Subcutaneous abdominal adipose tissue (tissue), 5 donors: ENCODE measurements at regions not wholly inside any gene's neighbourhood (a gene's known extent, or its start where the extent isn't known, plus 50 kb on each side); places are given as distances from the start of the nearest gene placed in this dataset.

Experiments used
- H3K27ac ChIP-seq: one replicate; pipeline ENCODE4 v1.7.0; 2013; ENCODE audit warnings: low read depth, mild to moderate bottlenecking, inconsistent platforms, low read length, moderate library complexity
- H3K27me3 ChIP-seq, 5 donors: one replicate each; pipeline ENCODE4 v1.7.0; 2013; ENCODE audit warnings: low read length in 5 of 5, inconsistent platforms in 1 of 5; ENCODE audit not compliant: control insufficient read depth in 5 of 5, insufficient read depth in 4 of 5
- H3K36me3 ChIP-seq, 5 donors: one replicate each; pipeline ENCODE4 v1.7.0; 2013; ENCODE audit warnings: low read length in 5 of 5; ENCODE audit not compliant: control insufficient read depth in 5 of 5, insufficient read depth in 5 of 5
- H3K4me1 ChIP-seq, 5 donors: one replicate each; pipeline ENCODE4 v1.7.0; 2013; ENCODE audit warnings: low read length in 5 of 5, mild to moderate bottlenecking in 3 of 5, moderate library complexity in 1 of 5; ENCODE audit not compliant: control insufficient read depth in 5 of 5, insufficient read depth in 5 of 5
- H3K4me3 ChIP-seq, 5 donors: one replicate each; pipeline ENCODE4 v1.7.0; 2013; ENCODE audit warnings: low read length in 5 of 5, low read depth in 1 of 5
- H3K9ac ChIP-seq, 5 donors: one replicate each; pipeline ENCODE4 v1.7.0; 2013; ENCODE audit warnings: low read length in 5 of 5, mild to moderate bottlenecking in 4 of 5, moderate library complexity in 3 of 5
- H3K9me3 ChIP-seq, 5 donors: one replicate each; pipeline ENCODE4 v1.7.0; 2013; ENCODE audit warnings: low read length in 5 of 5; ENCODE audit not compliant: control insufficient read depth in 5 of 5
- donor health status: healthy.
- donor health status: healthy.
- donor health status: healthy.
- donor health status: healthy.
- donor health status: healthy.

DNA sequence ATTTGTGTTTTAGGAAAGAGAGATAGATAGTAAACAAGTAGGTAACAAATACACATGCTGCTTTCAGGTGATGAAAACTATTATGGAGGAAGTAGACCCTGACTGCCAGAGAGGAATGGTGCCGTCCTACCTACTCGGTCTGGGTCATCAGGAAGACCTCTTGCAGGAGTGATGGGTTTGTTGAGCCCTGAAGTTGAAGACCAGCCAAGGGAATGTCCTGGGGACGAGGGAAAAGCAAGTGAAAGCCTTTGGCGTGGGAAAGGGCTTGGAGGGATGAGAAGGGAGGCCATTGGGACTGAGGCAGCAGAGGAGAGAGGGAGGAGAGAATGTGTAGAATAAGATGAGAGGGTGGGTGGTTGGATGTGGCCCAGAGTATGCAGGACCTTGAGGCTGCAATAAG, 379.5 kb upstream of the USP24 start:
- H3K4me1 ChIP-seq: peaks cover 0 to 7% (median 4%) of the 10 kb centered on the region in 5 donors
- H3K27me3 ChIP-seq: no peaks in the 10 kb centered on the region
- no peaks in the 10 kb centered on the region for H3K36me3 ChIP-seq
- peaks cover 0 to 5% (median 0%) of the 10 kb centered on the region in 5 donors for H3K9me3 ChIP-seq
- no peak overlapping the region for H3K4me3 ChIP-seq
- H3K27ac ChIP-seq: no peak overlapping the region
- no peak overlapping the region for H3K9ac ChIP-seq

DNA sequence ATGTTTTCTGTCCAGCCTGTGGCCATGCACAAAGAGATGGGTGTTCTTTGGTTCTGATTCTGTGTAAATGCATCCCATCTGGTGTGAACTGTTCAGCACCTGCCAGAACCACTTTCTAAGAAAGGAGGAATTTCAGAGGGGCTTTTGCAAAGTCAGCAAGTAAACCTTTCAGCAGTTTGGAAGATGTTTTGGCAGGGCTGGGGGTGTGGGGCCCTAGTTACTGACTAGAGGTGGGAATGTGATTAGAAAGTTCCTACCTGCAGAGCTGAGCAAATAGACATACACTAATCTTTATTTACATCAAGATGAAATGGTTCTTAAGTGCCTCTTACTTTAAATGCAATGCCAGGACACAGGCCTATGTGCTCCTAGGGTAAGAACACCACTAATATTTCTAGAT, 378.1 kb upstream of the USP24 start:
- Histone ChIP-seq H3K4me1 (peaks cover 0 to 13% (median 8%) of the 10 kb centered on the region in 5 donors), H3K36me3 (no peaks in the 10 kb centered on the region), H3K27ac (no peak overlapping the region), H3K9ac (no peak overlapping the region), H3K4me3 (no peak overlapping the region), H3K9me3 (peaks cover 0 to 5% (median 0%) of the 10 kb centered on the region in 5 donors), H3K27me3 (no peaks in the 10 kb centered on the region)

DNA sequence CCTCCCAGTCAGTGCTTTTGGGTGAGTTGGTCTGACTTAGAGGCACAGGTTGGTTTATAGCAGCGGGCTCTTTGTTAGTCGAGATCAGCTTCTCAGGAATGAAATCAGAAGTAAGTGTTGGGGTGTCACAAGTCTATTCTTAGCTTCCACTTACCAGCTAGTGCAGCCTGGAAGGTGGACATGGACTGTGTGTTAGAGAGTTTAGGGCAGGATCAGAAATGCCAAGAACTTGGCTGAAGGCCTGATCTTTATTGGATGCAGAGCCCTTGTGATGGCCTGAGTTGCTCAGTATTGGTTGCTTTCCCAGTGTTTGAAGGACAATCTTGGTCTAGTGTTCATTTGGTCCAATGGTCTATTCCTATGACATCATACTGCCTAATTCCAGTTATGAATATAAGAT, 377.0 kb upstream of the USP24 start:
- Histone ChIP-seq H3K27me3 (no peaks in the 10 kb centered on the region), H3K9ac (no peak overlapping the region), H3K9me3 (peaks cover 0 to 5% (median 0%) of the 10 kb centered on the region in 5 donors), H3K4me1 (peaks cover 0 to 13% (median 8%) of the 10 kb centered on the region in 5 donors), H3K36me3 (no peaks in the 10 kb centered on the region), H3K27ac (no peak overlapping the region), H3K4me3 (no peak overlapping the region)

DNA sequence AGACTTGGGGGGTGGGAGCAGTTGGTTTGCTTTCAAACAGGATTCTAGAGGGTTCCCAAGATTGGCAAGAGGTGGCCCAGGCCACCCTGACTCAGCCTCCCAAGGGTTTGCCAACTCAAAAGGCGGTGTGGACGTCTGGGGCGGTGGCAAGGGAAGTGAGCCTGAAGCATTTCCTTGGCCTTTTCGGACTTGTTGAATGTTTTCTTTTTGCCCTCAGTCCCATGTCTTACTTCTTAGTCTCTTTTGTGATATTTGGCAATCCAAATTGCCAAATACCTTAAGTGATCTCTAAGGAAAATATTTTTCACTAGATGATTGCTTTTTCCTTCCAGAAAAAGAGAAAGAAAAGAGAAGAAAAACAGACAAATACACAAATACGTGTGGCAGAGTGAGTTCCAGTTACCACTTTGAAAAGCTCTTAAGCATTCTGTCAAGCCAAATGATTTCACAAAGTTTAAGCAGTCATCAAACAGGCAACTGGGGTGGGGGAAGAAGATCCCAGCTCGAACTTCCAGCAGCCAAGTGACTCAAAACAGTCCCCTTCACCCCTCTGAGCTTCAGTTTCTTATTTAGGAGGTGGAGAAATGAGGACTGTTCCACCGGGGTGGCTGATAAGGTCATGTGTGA, 374.6 kb upstream of the USP24 start:
- H3K9me3 ChIP-seq: no peaks in the 10 kb centered on the region
- H3K4me1 ChIP-seq: peaks cover 0 to 16% (median 15%) of the 10 kb centered on the region in 5 donors
- peak overlapping the region in 1 of 5 donors; percentile 6 for H3K9ac ChIP-seq
- H3K27ac ChIP-seq: peak overlapping the region; percentile 66
- H3K27me3 ChIP-seq: no peaks in the 10 kb centered on the region
- no peaks in the 10 kb centered on the region for H3K36me3 ChIP-seq
- H3K4me3 ChIP-seq: no peak overlapping the region

DNA sequence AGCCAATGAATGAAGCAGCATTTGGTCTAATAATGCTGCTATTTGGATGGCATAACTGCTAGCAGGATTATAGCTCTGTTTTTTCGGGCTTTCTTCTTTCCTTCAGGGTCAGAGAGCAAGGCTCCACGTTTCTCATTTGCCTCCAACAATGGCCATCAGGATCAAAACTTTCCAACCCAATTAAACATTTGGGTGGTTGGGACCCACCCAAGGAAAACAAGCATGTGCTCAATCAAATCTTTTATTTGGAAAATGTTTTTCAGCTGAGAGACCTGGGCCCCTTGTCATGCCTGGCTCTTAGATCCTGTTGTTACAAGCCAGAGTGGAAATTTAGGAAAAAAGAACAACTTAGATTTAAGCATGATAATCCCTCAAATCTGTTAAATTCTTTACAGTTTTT, 373.1 kb upstream of the USP24 start:
- Histone ChIP-seq H3K4me3 (no peak overlapping the region), H3K9ac (no peak overlapping the region), H3K4me1 (peaks cover 0 to 19% (median 17%) of the 10 kb centered on the region in 5 donors), H3K9me3 (no peaks in the 10 kb centered on the region), H3K36me3 (no peaks in the 10 kb centered on the region), H3K27ac (no peak overlapping the region), H3K27me3 (no peaks in the 10 kb centered on the region)

DNA sequence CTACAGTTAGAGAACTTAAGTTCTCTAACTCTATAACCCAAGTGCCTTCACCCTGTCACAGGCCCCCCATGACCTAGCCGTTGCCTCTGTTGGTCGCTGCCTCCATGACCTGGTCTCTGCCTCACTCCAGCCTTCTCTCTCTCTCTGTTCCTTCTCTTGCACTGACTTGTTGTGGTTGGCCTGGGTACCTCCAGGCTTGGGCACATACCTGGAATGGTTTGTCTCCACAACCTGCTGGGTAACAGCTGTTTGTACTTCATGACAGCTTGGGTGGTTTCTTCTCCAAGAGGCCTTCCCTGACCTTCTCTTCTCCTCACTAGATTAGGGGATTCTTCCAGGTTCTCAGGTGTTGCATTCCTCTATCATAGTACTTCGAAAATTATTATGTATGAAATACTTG, 371.6 kb upstream of the USP24 start:
- H3K4me1 ChIP-seq: peaks cover 0 to 19% (median 17%) of the 10 kb centered on the region in 5 donors
- no peaks in the 10 kb centered on the region for H3K27me3 ChIP-seq
- H3K4me3 ChIP-seq: no peak overlapping the region
- H3K9ac ChIP-seq: no peak overlapping the region
- no peaks in the 10 kb centered on the region for H3K36me3 ChIP-seq
- no peak overlapping the region for H3K27ac ChIP-seq
- H3K9me3 ChIP-seq: no peaks in the 10 kb centered on the region

DNA sequence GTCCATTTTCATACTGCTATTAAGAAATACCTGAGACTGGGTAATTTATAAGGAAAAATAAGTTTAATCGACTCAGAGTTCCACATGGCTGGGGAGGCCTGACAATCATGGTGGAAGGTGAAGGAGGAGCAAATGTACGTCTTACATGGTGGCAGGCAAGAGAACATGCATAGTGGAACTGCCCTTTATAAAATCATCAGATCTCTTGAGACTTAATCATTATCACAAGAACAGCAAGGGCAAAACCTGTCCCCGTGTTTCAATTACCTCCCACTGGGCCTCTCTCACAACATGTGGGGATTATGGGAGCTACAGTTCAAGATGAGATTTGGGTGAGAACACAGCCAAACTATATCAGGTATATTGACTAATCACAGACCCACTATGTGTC, 370.2 kb upstream of the USP24 start:
- H3K27ac ChIP-seq: no peak overlapping the region
- H3K4me1 ChIP-seq: peaks cover 0 to 19% (median 17%) of the 10 kb centered on the region in 5 donors

DNA sequence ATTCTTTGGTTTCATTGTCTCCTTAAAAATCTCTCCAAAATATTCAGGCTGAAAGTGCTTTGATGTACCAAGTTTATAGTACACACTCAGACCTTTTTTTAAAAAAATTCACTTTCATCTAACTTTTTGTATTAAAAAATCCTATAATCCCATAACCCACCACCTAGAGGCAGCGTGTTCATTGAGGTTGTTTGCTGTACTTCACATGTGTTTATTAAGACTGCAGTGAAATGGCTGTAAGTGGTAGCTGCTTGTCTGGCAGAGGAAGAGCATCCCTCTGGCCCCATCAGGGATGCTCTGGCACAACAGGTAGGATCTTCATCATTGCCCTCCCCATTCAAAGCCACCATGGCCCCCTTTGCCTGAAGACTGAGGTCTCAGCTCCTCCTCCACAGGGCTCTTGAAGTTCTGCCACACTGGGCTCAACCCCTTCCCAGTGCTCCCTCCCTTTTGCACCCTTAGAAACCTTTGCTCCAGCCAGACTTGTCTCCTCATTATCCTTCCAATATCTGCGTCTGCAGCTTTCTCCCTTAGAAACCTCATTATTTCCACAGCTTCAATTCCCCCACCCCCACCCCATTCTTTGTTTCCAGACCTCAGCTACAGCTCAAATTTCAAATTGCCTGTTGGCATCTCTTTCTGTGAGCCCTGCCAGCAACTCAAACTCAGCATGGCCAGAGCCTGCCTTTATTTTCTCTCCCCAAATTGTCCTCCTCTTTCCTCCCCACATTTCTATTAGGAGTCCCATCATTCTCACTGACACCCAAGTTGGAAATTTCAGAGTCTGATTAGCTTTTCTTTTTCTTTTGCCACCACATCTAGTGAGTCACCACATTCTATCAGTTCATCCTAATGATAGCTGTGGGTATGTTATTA, 369.6 kb upstream of the USP24 start:
- Histone ChIP-seq H3K9me3 (no peaks in the 10 kb centered on the region), H3K27ac (no peak overlapping the region), H3K4me3 (no peak overlapping the region), H3K36me3 (no peaks in the 10 kb centered on the region), H3K9ac (no peak overlapping the region), H3K27me3 (no peaks in the 10 kb centered on the region), H3K4me1 (peaks cover 0 to 15% (median 11%) of the 10 kb centered on the region in 5 donors)

More for the DNA sequence above, 370.2 kb upstream of the USP24 start:
- Histone ChIP-seq H3K9me3 (no peaks in the 10 kb centered on the region), H3K36me3 (no peaks in the 10 kb centered on the region), H3K4me3 (no peak overlapping the region), H3K27me3 (no peaks in the 10 kb centered on the region), H3K9ac (no peak overlapping the region)

DNA sequence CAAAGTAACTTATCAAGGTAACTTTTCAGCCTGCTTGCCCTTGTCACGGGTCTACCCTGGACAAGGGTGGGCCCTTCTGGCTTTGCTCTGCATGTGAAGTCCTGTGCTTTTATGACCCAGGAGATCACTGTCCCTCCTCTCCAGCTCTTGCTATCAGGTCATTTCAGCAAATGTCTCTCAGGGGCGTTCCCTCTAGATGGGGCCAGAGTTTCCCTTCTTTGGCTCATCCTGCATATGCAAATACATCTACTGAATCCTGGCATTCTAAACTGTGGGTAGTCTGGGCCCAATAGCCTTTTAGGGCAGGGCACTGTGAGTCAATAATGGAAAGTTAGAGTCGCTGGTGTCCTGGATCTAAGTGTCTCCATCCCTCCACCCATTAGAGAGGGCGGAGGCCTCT, 366.9 kb upstream of the USP24 start:
- no peaks in the 10 kb centered on the region for H3K9me3 ChIP-seq
- no peak overlapping the region for H3K4me3 ChIP-seq
- no peak overlapping the region for H3K27ac ChIP-seq
- no peaks in the 10 kb centered on the region for H3K27me3 ChIP-seq
- H3K36me3 ChIP-seq: no peaks in the 10 kb centered on the region
- H3K4me1 ChIP-seq: peaks cover 0 to 9% (median 5%) of the 10 kb centered on the region in 5 donors
- H3K9ac ChIP-seq: no peak overlapping the region

DNA sequence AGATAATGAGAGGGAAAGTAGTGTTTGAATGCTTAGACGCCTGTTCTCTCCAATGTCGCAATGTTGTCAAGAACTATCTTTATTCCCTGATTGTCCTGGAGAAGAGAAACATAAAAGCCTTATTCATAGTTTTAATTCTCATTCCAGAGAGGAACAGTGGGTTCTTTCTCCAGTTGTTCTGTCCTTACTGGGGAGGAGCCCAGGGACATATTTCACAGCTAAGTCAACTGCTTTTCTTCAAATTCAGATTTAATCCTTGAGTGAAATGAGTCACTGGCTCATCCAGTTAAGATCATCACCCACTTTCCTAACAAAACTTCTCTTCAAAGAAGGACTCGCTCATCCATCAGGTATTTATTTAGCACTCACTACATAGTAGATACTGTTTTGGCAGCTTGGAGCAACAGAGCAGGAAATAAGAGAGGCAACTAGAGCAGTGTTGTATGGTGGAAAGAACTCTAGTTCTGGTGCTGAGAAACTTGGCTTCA, 365.7 kb upstream of the USP24 start:
- no peak overlapping the region for H3K9ac ChIP-seq

More for the DNA sequence above, 365.7 kb upstream of the USP24 start:
- H3K27ac ChIP-seq: no peak overlapping the region
- peaks cover 0 to 9% (median 5%) of the 10 kb centered on the region in 5 donors for H3K4me1 ChIP-seq
- no peaks in the 10 kb centered on the region for H3K9me3 ChIP-seq
- H3K4me3 ChIP-seq: no peak overlapping the region
- no peaks in the 10 kb centered on the region for H3K36me3 ChIP-seq
- H3K27me3 ChIP-seq: no peaks in the 10 kb centered on the region
